ENCODE measurements at regions not wholly inside any gene's neighbourhood (a gene's known extent, or its start where the extent isn't known, plus 50 kb on each side); places are given as distances from the start of the nearest gene placed in this dataset.

GRCh38 chr13:44165889-44166496 lies 207.6 kb upstream of the SERP2 start:
- Histone ChIP-seq H3K36me3 (replicated peaks in 1 of 2; ENCODE audit: control insufficient read depth in 1 of 2, insufficient read depth in 2 of 2, low read length in 2 of 2) (no peaks in the 10 kb centered on the region), H3K9me3 (replicated peaks in 1 of 2; ENCODE audit: control insufficient read depth in 1 of 2, insufficient read depth in 1 of 2, low read length in 2 of 2) (no peaks in the 10 kb centered on the region), H3K27me3 (ENCODE audit: control insufficient read depth in 2 of 2, insufficient read depth in 2 of 2, low read length in 2 of 2) (no peaks in the 10 kb centered on the region), H3K4me3 (replicated peaks in 1 of 3; ENCODE audit: low read depth in 2 of 3, low read length in 3 of 3) (no peak overlapping the region), H3K27ac (ENCODE audit: low read depth in 1 of 2, low read length in 2 of 2) (no peak overlapping the region), H3K4me2 (replicated peaks; ENCODE audit: extremely low read depth, low read length, poor library complexity, severe bottlenecking) (no peak overlapping the region), H2AFZ (ENCODE audit: insufficient read depth, low read depth, low read length, poor library complexity, severe bottlenecking) (no peak overlapping the region), H3K9ac (ENCODE audit: insufficient read depth, low read length, poor library complexity, severe bottlenecking) (no peak overlapping the region), H4K20me1 (ENCODE audit: insufficient read depth, low read length) (no peaks in the 10 kb centered on the region), H3K79me2 (ENCODE audit: insufficient read depth, low read length) (no peaks in the 10 kb centered on the region), H3K4me1 (ENCODE audit: control insufficient read depth in 1 of 2, insufficient read depth in 2 of 2, low read length in 2 of 2) (no peaks in the 10 kb centered on the region)
- Mint-ChIP-seq H3K27me3 (ENCODE audit: low read depth in 3 of 3) (peaks cover 0 to 3% (median 0%) of the 10 kb centered on the region in 3 donors), H3K27ac (no peak overlapping the region), H3K4me3 (no peak overlapping the region), H3K9me3 (no peaks in the 10 kb centered on the region), H3K36me3 (no peaks in the 10 kb centered on the region), H3K4me1 (peaks cover 9% of the 10 kb centered on the region)
- no peak for TF ChIP-seq CTCF (IDR thresholded peaks at IDR 0.05)
- 97% methylated on average over 3 of the region's 7 CpGs for WGBS (ENCODE audit: insufficient coverage)
- DNase-seq = no peak
- intact Hi-C loops (cut with micrococcal nuclease) = no loop called here

GRCh38 chr13:44169018-44169911 lies 204.4 kb upstream of the SERP2 start:
- H3K79me2 ChIP-seq (ENCODE audit: insufficient read depth, low read length) = no peaks in the 10 kb centered on the region

More at GRCh38 chr13:44169018-44169911, 204.4 kb upstream of the SERP2 start:
- Mint-ChIP-seq H3K27ac (no peak overlapping the region), H3K4me3 (no peak overlapping the region), H3K27me3 (ENCODE audit: low read depth in 3 of 3) (peaks cover 0 to 2% (median 2%) of the 10 kb centered on the region in 3 donors), H3K9me3 (no peaks in the 10 kb centered on the region), H3K36me3 (no peaks in the 10 kb centered on the region), H3K4me1 (peaks cover 9% of the 10 kb centered on the region)
- Histone ChIP-seq H3K36me3 (replicated peaks in 1 of 2; ENCODE audit: control insufficient read depth in 1 of 2, insufficient read depth in 2 of 2, low read length in 2 of 2) (no peaks in the 10 kb centered on the region), H3K4me1 (ENCODE audit: control insufficient read depth in 1 of 2, insufficient read depth in 2 of 2, low read length in 2 of 2) (no peaks in the 10 kb centered on the region), H3K9me3 (replicated peaks in 1 of 2; ENCODE audit: control insufficient read depth in 1 of 2, insufficient read depth in 1 of 2, low read length in 2 of 2) (no peaks in the 10 kb centered on the region), H3K4me3 (replicated peaks in 1 of 3; ENCODE audit: low read depth in 2 of 3, low read length in 3 of 3) (no peak overlapping the region), H3K4me2 (replicated peaks; ENCODE audit: extremely low read depth, low read length, poor library complexity, severe bottlenecking) (no peak overlapping the region), H2AFZ (ENCODE audit: insufficient read depth, low read depth, low read length, poor library complexity, severe bottlenecking) (no peak overlapping the region), H3K27me3 (ENCODE audit: control insufficient read depth in 2 of 2, insufficient read depth in 2 of 2, low read length in 2 of 2) (no peaks in the 10 kb centered on the region), H3K9ac (ENCODE audit: insufficient read depth, low read length, poor library complexity, severe bottlenecking) (no peak overlapping the region), H3K27ac (ENCODE audit: low read depth in 1 of 2, low read length in 2 of 2) (no peak overlapping the region), H4K20me1 (ENCODE audit: insufficient read depth, low read length) (no peaks in the 10 kb centered on the region)
- intact Hi-C loops (cut with micrococcal nuclease) = no loop called here
- no peak for TF ChIP-seq CTCF (IDR thresholded peaks at IDR 0.05)
- no peak for DNase-seq
- WGBS (ENCODE audit: insufficient coverage) = 86% methylated on average over 1 of the region's 2 CpGs
